ENCODE measurements at regions not wholly inside any gene's neighbourhood (a gene's known extent, or its start where the extent isn't known, plus 50 kb on each side); places are given as distances from the start of the nearest gene placed in this dataset.

- TF ChIP-seq FOXK2 (IDR thresholded peaks at IDR 0.05), result no peak
- no peak for TF ChIP-seq TARDBP (IDR thresholded peaks at IDR 0.05)
- TF ChIP-seq SP1 (IDR thresholded peaks at IDR 0.05), result no peak
- TF ChIP-seq HDGF (IDR thresholded peaks at IDR 0.05; ENCODE audit: borderline replicate concordance), result no peak
- TF ChIP-seq NFRKB (IDR thresholded peaks at IDR 0.05), result no peak
- no peak for TF ChIP-seq FOXM1 (IDR thresholded peaks at IDR 0.05; ENCODE audit: borderline replicate concordance)
- TF ChIP-seq SUZ12 (IDR thresholded peaks at IDR 0.05), result no peak
- TF ChIP-seq ARNT (IDR thresholded peaks at IDR 0.05), result no peak
- TF ChIP-seq CTBP1 (IDR thresholded peaks at IDR 0.05; ENCODE audit: borderline replicate concordance), result no peak
- TF ChIP-seq FOXA1 (IDR thresholded peaks at IDR 0.05), result no peak
- TF ChIP-seq BHLHE40 (IDR thresholded peaks at IDR 0.05; ENCODE audit: borderline replicate concordance), result no peak
- TF ChIP-seq ZNF384 (IDR thresholded peaks at IDR 0.05), result no peak
These were observed 69.9 kb upstream of the CTBP2 start for GRCh38 chr10:125230251-125230650.
